ENCODE measurements at regions not wholly inside any gene's neighbourhood (a gene's known extent, or its start where the extent isn't known, plus 50 kb on each side); places are given as distances from the start of the nearest gene placed in this dataset.
"Not testable (repeated sequence)": the region's sequence is repeated elsewhere in the genome, so short reads cannot be mapped to it uniquely, and the experiment has no call there.

GRCh38 chr20:30164389-30164788 is 1093.1 kb upstream of the DEFB115 start:
- not testable (repeated sequence) for DNase-seq

GRCh38 chr20:30167540-30167939 is 1089.9 kb upstream of the DEFB115 start:
- no peak for DNase-seq

GRCh38 chr20:30168025-30168799 is 1089.3 kb upstream of the DEFB115 start:
- DNase-seq: peak in 1 of 2 experiments; percentile 30

- DNase-seq: no peak
These were observed 1088.7 kb upstream of the DEFB115 start for GRCh38 chr20:30168800-30169138.

- DNase-seq: no peak
These were observed 1081.8 kb upstream of the DEFB115 start for GRCh38 chr20:30175681-30176080.

- not testable (repeated sequence) for DNase-seq
These were observed 1074.3 kb upstream of the DEFB115 start for GRCh38 chr20:30183124-30183523.

GRCh38 chr20:30191785-30192184 is 1065.7 kb upstream of the DEFB115 start:
- not testable (repeated sequence) for DNase-seq

GRCh38 chr20:30234477-30234876 is 1023.0 kb upstream of the DEFB115 start:
- DNase-seq: not testable (repeated sequence)

- DNase-seq: not testable (repeated sequence)
These were observed 982.4 kb upstream of the DEFB115 start for GRCh38 chr20:30275073-30275472.

GRCh38 chr20:30281584-30282197 is 975.8 kb upstream of the DEFB115 start:
- DNase-seq: no peak

- peak; percentile 74 to 75 for DNase-seq
These were observed 973.8 kb upstream of the DEFB115 start for GRCh38 chr20:30283476-30284280.

GRCh38 chr20:30284281-30284905 is 973.1 kb upstream of the DEFB115 start:
- no peak for DNase-seq

- DNase-seq: no peak
These were observed 971.8 kb upstream of the DEFB115 start for GRCh38 chr20:30285677-30286076.

GRCh38 chr20:30286157-30286556 is 971.3 kb upstream of the DEFB115 start:
- no peak for DNase-seq

GRCh38 chr20:30287459-30287858 is 970.0 kb upstream of the DEFB115 start:
- DNase-seq: not testable (repeated sequence)

- DNase-seq: no peak
These were observed 969.1 kb upstream of the DEFB115 start for GRCh38 chr20:30288346-30288745.

GRCh38 chr20:30289049-30289448 is 968.4 kb upstream of the DEFB115 start:
- peak in 1 of 2 experiments; percentile 22 for DNase-seq

- DNase-seq: peak in 1 of 2 experiments; percentile 27
These were observed 967.7 kb upstream of the DEFB115 start for GRCh38 chr20:30289711-30290141.

- DNase-seq: peak in 1 of 2 experiments; percentile 23
These were observed 967.0 kb upstream of the DEFB115 start for GRCh38 chr20:30290361-30291063.

- not testable (repeated sequence) for DNase-seq
These were observed 966.4 kb upstream of the DEFB115 start for GRCh38 chr20:30291064-30291379.

GRCh38 chr20:30291686-30292085 is 965.8 kb upstream of the DEFB115 start:
- not testable (repeated sequence) for DNase-seq

- not testable (repeated sequence) for DNase-seq
These were observed 962.1 kb upstream of the DEFB115 start for GRCh38 chr20:30295396-30295795.

Measured in activated T-cell treated with anti-CD3 and anti-CD28 coated beads, Interleukin-2, amount 50 U/mL, for 48 hours (primary cell).